ENCODE measurements at regions not wholly inside any gene's neighbourhood (a gene's known extent, or its start where the extent isn't known, plus 50 kb on each side); places are given as distances from the start of the nearest gene placed in this dataset.

GRCh38 chr5:66475731-66476130, 120.5 kb upstream of the MAST4 start:
- no peak for TF ChIP-seq CTCF (IDR thresholded peaks at IDR 0.05; ENCODE audit: low read depth, low read length, missing input control)
- TF ChIP-seq FOXA1 (IDR thresholded peaks at IDR 0.05), result no peak
- TF ChIP-seq YY1 (IDR thresholded peaks at IDR 0.05), result no peak

All from liver (tissue), 2 donors.